ENCODE measurements at regions not wholly inside any gene's neighbourhood (a gene's known extent, or its start where the extent isn't known, plus 50 kb on each side); places are given as distances from the start of the nearest gene placed in this dataset.

GRCh38 chr11:71079795-71080194, 172.6 kb downstream of the SHANK2 start:
- no peak for TF ChIP-seq CTCF (IDR thresholded peaks at IDR 0.05)
- TF ChIP-seq POLR2A (IDR thresholded peaks at IDR 0.05): no peak

All from adrenal gland (tissue), 5 donors.